ENCODE measurements at regions not wholly inside any gene's neighbourhood (a gene's known extent, or its start where the extent isn't known, plus 50 kb on each side); places are given as distances from the start of the nearest gene placed in this dataset.
"Not testable (repeated sequence)": the region's sequence is repeated elsewhere in the genome, so short reads cannot be mapped to it uniquely, and the experiment has no call there.

- no peak for DNase-seq (ENCODE audit: insufficient read length)
- no peak for FAIRE-seq
- TF ChIP-seq TAF1 (IDR thresholded peaks at IDR 0.05; ENCODE audit: borderline replicate concordance, low read depth, low read length) (no peak), POLR2AphosphoS5 (IDR thresholded peaks at IDR 0.05; ENCODE audit: low read depth, low read length) (no peak), POLR2A (IDR thresholded peaks at IDR 0.05; ENCODE audit: low read depth, low read length) (no peak)
Measured at GRCh38 chr4:32932156-32932555, 2212.0 kb downstream of the PCDH7 start.

- not testable (repeated sequence) for DNase-seq (ENCODE audit: insufficient read length); FAIRE-seq
Measured at GRCh38 chr4:32939222-32939621, 2219.1 kb downstream of the PCDH7 start.

- DNase-seq (ENCODE audit: insufficient read length) (no peak), FAIRE-seq (no peak)
- TF ChIP-seq POLR2AphosphoS5 (IDR thresholded peaks at IDR 0.05; ENCODE audit: low read depth, low read length), result no peak
Measured at GRCh38 chr4:32950866-32951265, 2230.7 kb downstream of the PCDH7 start.

GRCh38 chr4:32958586-32958985, 2238.4 kb downstream of the PCDH7 start:
- no peak for TF ChIP-seq TAF1 (IDR thresholded peaks at IDR 0.05; ENCODE audit: borderline replicate concordance, low read depth, low read length)
- TF ChIP-seq POLR2A (IDR thresholded peaks at IDR 0.05; ENCODE audit: low read depth, low read length), result no peak
- no peak for TF ChIP-seq POLR2AphosphoS5 (IDR thresholded peaks at IDR 0.05; ENCODE audit: low read depth, low read length)
- no peak for FAIRE-seq

DNA sequence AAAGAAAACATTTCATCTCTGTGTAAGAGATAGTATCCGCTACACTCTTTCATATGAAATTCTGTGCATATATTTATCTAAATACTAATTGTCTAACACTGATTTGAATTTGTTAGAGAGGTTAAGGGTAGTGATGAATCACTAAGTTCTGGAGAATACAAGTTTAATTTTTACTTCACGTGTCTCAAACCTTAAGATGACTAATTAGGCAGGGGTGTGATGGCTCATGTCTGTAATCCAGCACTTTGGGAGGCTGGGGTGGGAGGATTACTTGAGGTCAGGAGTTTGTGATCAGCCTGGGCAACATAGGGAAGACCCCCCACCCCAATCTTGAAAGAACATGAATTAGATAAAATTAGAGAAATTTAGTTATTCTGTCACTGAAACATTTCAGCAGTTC, 2241.9 kb downstream of the PCDH7 start:
- DNase-seq (ENCODE audit: insufficient read length), result no peak
- TF ChIP-seq TAF1 (IDR thresholded peaks at IDR 0.05; ENCODE audit: borderline replicate concordance, low read depth, low read length), result no peak
- TF ChIP-seq POLR2A (IDR thresholded peaks at IDR 0.05; ENCODE audit: low read depth, low read length), result no peak
- no peak for TF ChIP-seq POLR2AphosphoS5 (IDR thresholded peaks at IDR 0.05; ENCODE audit: low read depth, low read length)
- FAIRE-seq, result no peak

More at GRCh38 chr4:32958586-32958985, 2238.4 kb downstream of the PCDH7 start:
- DNase-seq (ENCODE audit: insufficient read length), result no peak

- no peak for DNase-seq (ENCODE audit: insufficient read length)
- no peak for FAIRE-seq
- TF ChIP-seq TAF1 (IDR thresholded peaks at IDR 0.05; ENCODE audit: borderline replicate concordance, low read depth, low read length) (no peak), POLR2AphosphoS5 (IDR thresholded peaks at IDR 0.05; ENCODE audit: low read depth, low read length) (no peak), POLR2A (IDR thresholded peaks at IDR 0.05; ENCODE audit: low read depth, low read length) (no peak)
Measured at GRCh38 chr4:32985256-32985655, 2265.1 kb downstream of the PCDH7 start.

DNA sequence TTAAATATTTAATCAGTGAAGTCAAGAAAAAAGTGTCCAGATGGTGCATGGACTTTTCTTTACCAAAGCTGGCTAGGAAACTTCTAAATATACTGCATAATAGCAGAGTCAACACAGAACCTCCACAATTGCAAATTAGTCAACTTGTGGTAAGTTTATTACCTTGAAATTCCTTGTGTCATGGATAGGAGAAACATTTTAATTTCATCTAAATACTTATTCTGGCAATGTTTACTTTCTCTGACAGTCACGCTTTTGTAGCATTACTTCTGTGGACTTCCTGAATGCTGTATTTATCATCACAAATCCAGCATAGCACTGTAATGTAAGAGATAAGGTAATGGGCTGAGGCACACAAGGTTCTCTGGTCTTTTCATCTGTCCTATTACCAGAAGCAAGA, 2266.1 kb downstream of the PCDH7 start:
- FAIRE-seq, result no peak
- no peak for TF ChIP-seq POLR2AphosphoS5 (IDR thresholded peaks at IDR 0.05; ENCODE audit: low read depth, low read length)
- TF ChIP-seq TAF1 (IDR thresholded peaks at IDR 0.05; ENCODE audit: borderline replicate concordance, low read depth, low read length), result no peak
- no peak for TF ChIP-seq POLR2A (IDR thresholded peaks at IDR 0.05; ENCODE audit: low read depth, low read length)
- no peak for DNase-seq (ENCODE audit: insufficient read length)

GRCh38 chr4:32987111-32987510, 2266.9 kb downstream of the PCDH7 start:
- TF ChIP-seq POLR2A (IDR thresholded peaks at IDR 0.05; ENCODE audit: low read depth, low read length), result no peak
- TF ChIP-seq POLR2AphosphoS5 (IDR thresholded peaks at IDR 0.05; ENCODE audit: low read depth, low read length), result no peak
- DNase-seq (ENCODE audit: insufficient read length) (no peak), FAIRE-seq (no peak)

DNA sequence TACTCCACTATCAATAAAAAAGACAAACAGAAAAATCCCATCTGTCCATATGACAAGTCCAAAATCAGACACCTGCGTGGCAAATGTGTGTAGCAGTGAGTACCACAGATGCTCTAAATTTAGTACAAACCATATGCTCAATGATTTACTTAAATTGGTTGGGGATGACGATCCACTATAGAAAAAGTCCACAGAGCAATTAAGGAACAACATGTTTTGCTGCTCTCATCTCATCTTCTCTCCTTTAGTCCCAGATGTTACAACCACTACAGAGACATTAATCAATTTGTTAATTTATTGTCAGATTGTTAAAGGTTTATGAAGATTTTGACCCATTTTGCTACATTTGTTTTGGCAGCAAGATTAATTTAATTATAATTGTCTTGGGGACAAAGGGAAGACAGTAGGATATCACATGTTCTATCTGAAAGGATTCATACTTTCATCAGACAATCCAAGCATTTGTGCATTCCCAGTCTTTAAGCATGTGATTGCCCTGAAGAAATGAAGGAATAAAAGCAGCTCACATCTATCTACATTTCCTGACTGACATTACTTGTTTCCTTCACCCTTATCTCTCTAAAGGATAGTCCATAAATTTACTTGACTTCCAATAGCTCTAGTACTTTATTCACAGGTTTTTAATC, 2268.1 kb downstream of the PCDH7 start:
- no peak for FAIRE-seq
- no peak for DNase-seq (ENCODE audit: insufficient read length)
- TF ChIP-seq POLR2AphosphoS5 (IDR thresholded peaks at IDR 0.05; ENCODE audit: low read depth, low read length), result no peak
- TF ChIP-seq TAF1 (IDR thresholded peaks at IDR 0.05; ENCODE audit: borderline replicate concordance, low read depth, low read length), result no peak
- TF ChIP-seq POLR2A (IDR thresholded peaks at IDR 0.05; ENCODE audit: low read depth, low read length), result no peak

- FAIRE-seq, result no peak
- DNase-seq (ENCODE audit: insufficient read length), result no peak
- no peak for TF ChIP-seq POLR2AphosphoS5 (IDR thresholded peaks at IDR 0.05; ENCODE audit: low read depth, low read length)
- no peak for TF ChIP-seq POLR2A (IDR thresholded peaks at IDR 0.05; ENCODE audit: low read depth, low read length)
- TF ChIP-seq TAF1 (IDR thresholded peaks at IDR 0.05; ENCODE audit: borderline replicate concordance, low read depth, low read length), result no peak
Measured at GRCh38 chr4:32991663-32992062, 2271.5 kb downstream of the PCDH7 start.

DNA sequence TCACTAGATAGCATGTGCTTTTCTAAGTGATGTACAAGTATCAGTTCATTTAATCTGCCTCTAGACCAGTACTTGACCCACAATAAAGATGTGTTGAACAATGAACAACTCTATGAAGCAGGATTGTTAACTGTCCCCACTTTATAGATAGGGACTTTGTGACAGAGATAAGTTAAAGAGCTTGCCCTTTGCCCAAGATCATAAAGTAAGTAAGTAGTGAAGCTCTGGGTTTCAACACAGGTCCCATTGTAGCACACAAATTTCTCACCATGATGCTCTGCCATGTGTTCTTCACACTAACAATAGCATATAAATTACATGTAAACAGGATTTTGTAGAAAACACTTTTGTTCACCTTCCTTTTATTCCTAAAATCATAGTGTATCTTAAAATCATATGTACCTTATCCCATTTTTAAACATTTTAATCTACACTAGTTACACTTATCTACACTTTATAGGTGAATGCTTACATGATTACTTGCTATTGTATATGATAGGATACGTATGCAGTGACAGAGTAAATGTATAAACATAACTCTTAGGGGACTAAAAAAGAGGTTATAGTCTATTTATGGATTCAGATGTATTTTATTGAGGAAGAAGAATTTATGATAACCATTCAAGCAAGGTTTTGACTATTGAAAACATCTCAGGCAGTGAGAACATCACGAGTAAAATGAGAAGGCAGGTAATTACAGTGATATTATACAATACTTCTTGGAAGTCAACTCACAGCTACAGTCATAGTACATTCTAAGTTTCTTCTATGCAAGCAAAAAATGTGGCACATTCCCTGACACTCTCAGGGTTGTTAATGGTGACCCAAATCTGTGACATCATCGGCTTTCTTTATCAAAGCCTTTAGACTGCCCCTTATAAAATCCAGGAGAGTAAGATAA, 2275.1 kb downstream of the PCDH7 start:
- TF ChIP-seq POLR2AphosphoS5 (IDR thresholded peaks at IDR 0.05; ENCODE audit: low read depth, low read length) (no peak), POLR2A (IDR thresholded peaks at IDR 0.05; ENCODE audit: low read depth, low read length) (no peak), TAF1 (IDR thresholded peaks at IDR 0.05; ENCODE audit: borderline replicate concordance, low read depth, low read length) (no peak)
- DNase-seq (ENCODE audit: insufficient read length) (no peak), FAIRE-seq (no peak)

DNA sequence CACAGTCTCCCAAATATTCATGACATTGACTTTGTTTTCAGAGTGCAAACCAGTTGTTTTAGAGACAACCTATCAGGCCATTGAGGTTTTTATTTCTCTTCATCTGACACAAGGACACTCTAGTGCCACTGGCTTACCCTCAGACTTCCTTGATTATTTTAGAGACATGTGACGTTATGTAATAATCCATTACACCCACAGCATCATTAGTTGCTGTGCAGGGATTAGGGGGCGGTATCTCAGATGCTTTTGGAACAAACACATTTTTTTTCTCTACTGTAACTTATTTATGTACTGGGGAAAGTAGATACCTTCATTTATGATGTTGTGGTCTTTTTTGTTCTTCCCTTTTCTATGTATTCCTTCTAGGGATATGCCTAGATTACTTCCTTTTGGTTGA, 2293.1 kb downstream of the PCDH7 start:
- FAIRE-seq, result no peak
- no peak for DNase-seq (ENCODE audit: insufficient read length)
- TF ChIP-seq TAF1 (IDR thresholded peaks at IDR 0.05; ENCODE audit: borderline replicate concordance, low read depth, low read length) (no peak), POLR2AphosphoS5 (IDR thresholded peaks at IDR 0.05; ENCODE audit: low read depth, low read length) (no peak), POLR2A (IDR thresholded peaks at IDR 0.05; ENCODE audit: low read depth, low read length) (no peak)
